Sigmoid colon (tissue), 4 donors: ENCODE measurements at regions not wholly inside any gene's neighbourhood (a gene's known extent, or its start where the extent isn't known, plus 50 kb on each side); places are given as distances from the start of the nearest gene placed in this dataset.

ENCODE experiments used
- CTCF ChIP-seq, 4 experiments: fragments of 450-650 bp in 3 of 4; fragments of 200-600 bp in 1 of 4; IDR thresholded peaks; one replicate each; pipeline ENCODE4 v1.5.1; 2016 to 2019; ENCODE audit warnings: antibody characterized with exemption in 4 of 4, mild to moderate bottlenecking in 3 of 4, moderate library complexity in 2 of 4
- EP300 ChIP-seq, 4 donors: sonication (generic); formaldehyde crosslinking; IDR thresholded peaks; one replicate each; pipeline ENCODE4 v1.6.1; 2017; ENCODE audit warnings: antibody characterized with exemption in 4 of 4
- POLR2A ChIP-seq, 2 donors: fragments of 450-650 bp; IDR thresholded peaks; one replicate each; pipeline ENCODE4 v1.6.1; 2016; ENCODE audit warnings: antibody characterized with exemption in 2 of 2, mild to moderate bottlenecking in 2 of 2, moderate library complexity in 2 of 2
- POLR2AphosphoS5 ChIP-seq, 4 donors: sonication (generic); formaldehyde crosslinking; IDR thresholded peaks; one replicate each; pipeline ENCODE4 v1.6.1; 2017; ENCODE audit warnings: antibody characterized with exemption in 4 of 4

GRCh38 chr17:55598495-55598894 is 87.2 kb upstream of the SMIM36 start:
- TF ChIP-seq POLR2A (IDR thresholded peaks at IDR 0.05) (no peak), CTCF (IDR thresholded peaks at IDR 0.05) (no peak), POLR2AphosphoS5 (IDR thresholded peaks at IDR 0.05) (no peak), EP300 (IDR thresholded peaks at IDR 0.05) (no peak)
